Keratinocyte (primary cell): ENCODE measurements at regions not wholly inside any gene's neighbourhood (a gene's known extent, or its start where the extent isn't known, plus 50 kb on each side); places are given as distances from the start of the nearest gene placed in this dataset.

ENCODE experiments used
- DNase-seq: peaks from one replicate; pipeline ENCODE4 v3.0.0-alpha.2; 2011; ENCODE audit warnings: low read depth, missing footprints, low spot score
- FAIRE-seq: peaks from 2 replicates; lab custom pipeline; 2011; peaks lifted over from hg19 to GRCh38; lab: Jason Lieb, UNC
- H2AFZ ChIP-seq: 2 replicates; pipeline ENCODE4 v1.6.0; 2012; ENCODE audit warnings: low read length, control low read depth, inconsistent platforms; ENCODE audit not compliant: control insufficient read depth
- H3K27ac ChIP-seq: 2 replicates; pipeline ENCODE4 v1.5.1; 2011; ENCODE audit warnings: low read length; ENCODE audit not compliant: control insufficient read depth, insufficient read depth
- H3K27me3 ChIP-seq: 3 replicates; pipeline ENCODE4 v1.6.0; 2011; ENCODE audit warnings: low read length; ENCODE audit not compliant: control insufficient read depth, insufficient read depth; ENCODE audit errors: extremely low read depth
- H3K36me3 ChIP-seq, 2 experiments: 2 replicates in 1 of 2; 3 replicates in 1 of 2; pipeline ENCODE4 v1.5.1; 2011; ENCODE audit warnings: low read length in 2 of 2, mild to moderate bottlenecking in 1 of 2; ENCODE audit not compliant: control insufficient read depth in 2 of 2, insufficient read depth in 2 of 2; ENCODE audit errors: extremely low read depth in 1 of 2
- H3K4me1 ChIP-seq: 3 replicates; pipeline ENCODE4 v1.5.1; 2011; ENCODE audit warnings: low read length; ENCODE audit not compliant: control insufficient read depth, insufficient read depth; ENCODE audit errors: extremely low read depth
- H3K4me2 ChIP-seq: 3 replicates; pipeline ENCODE4 v1.6.0; 2011; ENCODE audit warnings: low read depth, low read length; ENCODE audit not compliant: control insufficient read depth, insufficient read depth; ENCODE audit errors: extremely low read depth
- H3K4me3 ChIP-seq, 3 experiments: fragments of 200-600 bp in 1 of 3; sonication (generic) in 1 of 3; 2 replicates in 2 of 3; 3 replicates in 1 of 3; pipeline ENCODE4 v1.5.1; 2011 to 2016; ENCODE audit warnings: low read length in 3 of 3, mild to moderate bottlenecking in 3 of 3, control low read depth in 2 of 3, inconsistent platforms in 1 of 3, low read depth in 1 of 3, mixed read lengths in 1 of 3, mixed run types in 1 of 3, moderate library complexity in 1 of 3; ENCODE audit not compliant: control insufficient read depth in 2 of 3, insufficient read depth in 2 of 3; ENCODE audit errors: extremely low read depth in 1 of 3
- H3K79me2 ChIP-seq: 2 replicates; pipeline ENCODE4 v1.6.0; 2012; ENCODE audit warnings: low read length; ENCODE audit not compliant: control insufficient read depth, insufficient read depth
- H3K9ac ChIP-seq: 3 replicates; pipeline ENCODE4 v1.6.0; 2011; ENCODE audit warnings: low read length; ENCODE audit not compliant: control insufficient read depth, insufficient read depth; ENCODE audit errors: extremely low read depth
- H3K9me1 ChIP-seq: 3 replicates; pipeline ENCODE4 v1.6.0; 2011; ENCODE audit warnings: low read length; ENCODE audit not compliant: control insufficient read depth, insufficient read depth; ENCODE audit errors: extremely low read depth
- H3K9me3 ChIP-seq: 2 replicates; pipeline ENCODE4 v1.5.1; 2012; ENCODE audit warnings: low read depth, low read length; ENCODE audit not compliant: control insufficient read depth
- H4K20me1 ChIP-seq: 3 replicates; pipeline ENCODE4 v1.6.0; 2011; ENCODE audit warnings: low read length; ENCODE audit not compliant: control insufficient read depth, insufficient read depth; ENCODE audit errors: extremely low read depth
- CTCF ChIP-seq, 3 experiments: IDR thresholded peaks in 1 of 3; conservative IDR thresholded peaks in 1 of 3; optimal IDR thresholded peaks in 1 of 3; 2 replicates in 2 of 3; 3 replicates in 1 of 3; pipeline versions ENCODE3 to v1.5.1; 2011; ENCODE audit warnings: low read length in 3 of 3, mild to moderate bottlenecking in 3 of 3, moderate library complexity in 2 of 3, control low read depth in 1 of 3, inconsistent platforms in 1 of 3; ENCODE audit not compliant: insufficient read depth in 2 of 3; ENCODE audit errors: extremely low read depth in 1 of 3
- EZH2 ChIP-seq: IDR thresholded peaks from one replicate; pipeline ENCODE4 v1.6.1; 2012; ENCODE audit warnings: inconsistent platforms, mild to moderate bottlenecking, low read length, moderate library complexity
- dilution Hi-C: fragments of 300-500 bp; cut with MboI; formaldehyde crosslinking; loops from one replicate; pipeline ENCODE4 v1.7.0; 2020; ENCODE audit warnings: low sequenced_read_pairs; ENCODE audit not compliant: extremely low pct_ligation_motif_present

DNA sequence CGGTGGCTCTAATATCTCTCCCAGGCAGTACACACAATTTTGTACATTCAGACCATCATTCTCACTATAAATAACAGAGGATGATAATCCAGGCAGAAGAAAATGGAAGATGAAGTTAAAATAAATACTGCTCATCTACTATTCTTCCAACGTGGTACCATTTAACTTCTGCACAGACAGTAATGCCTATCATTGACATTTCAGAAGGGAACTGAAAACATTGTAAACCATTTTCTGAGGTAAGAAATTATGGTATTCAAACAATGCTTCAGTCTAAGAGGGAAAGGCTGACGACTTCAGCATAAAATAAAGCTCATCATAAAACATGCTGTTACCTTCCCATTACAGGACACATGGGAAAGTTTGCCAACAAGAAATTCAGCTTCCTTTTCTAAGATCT lies 814.4 kb downstream of the NR4A2 start:
- Histone ChIP-seq H3K36me3 (no peaks in the 10 kb centered on the region), H3K79me2 (no peaks in the 10 kb centered on the region), H3K27ac (no peak overlapping the region), H2AFZ (no peak overlapping the region), H3K9me3 (no peaks in the 10 kb centered on the region), H4K20me1 (no peaks in the 10 kb centered on the region), H3K4me1 (no peaks in the 10 kb centered on the region), H3K4me3 (no peak overlapping the region), H3K9ac (no peak overlapping the region), H3K4me2 (no peak overlapping the region), H3K27me3 (no peaks in the 10 kb centered on the region), H3K9me1 (no peaks in the 10 kb centered on the region)
- FAIRE-seq, result no peak
- dilution Hi-C loops, result no loop called here
- TF ChIP-seq CTCF (optimal IDR thresholded peaks at IDR 0.05 in 1 of 3, IDR thresholded peaks at IDR 0.05 in 1 of 3, conservative IDR thresholded peaks at IDR 0.05 in 1 of 3; ENCODE audit: extremely low read depth in 1 of 3, insufficient read depth in 2 of 3, low read length in 3 of 3) (no peak), EZH2 (no peak)
- DNase-seq, result no peak

GRCh38 chr2:155517362-155517761 lies 815.2 kb downstream of the NR4A2 start:
- no peaks in the 10 kb centered on the region for H3K27me3 ChIP-seq
- no peak overlapping the region for H3K9ac ChIP-seq
- dilution Hi-C loops, result no loop called here
- H2AFZ ChIP-seq, result no peak overlapping the region
- FAIRE-seq (no peak), DNase-seq (no peak)
- H3K36me3 ChIP-seq, result no peaks in the 10 kb centered on the region
- no peak overlapping the region for H3K4me3 ChIP-seq
- no peaks in the 10 kb centered on the region for H3K9me1 ChIP-seq
- no peak overlapping the region for H3K4me2 ChIP-seq
- H4K20me1 ChIP-seq, result no peaks in the 10 kb centered on the region
- TF ChIP-seq CTCF (optimal IDR thresholded peaks at IDR 0.05 in 1 of 3, IDR thresholded peaks at IDR 0.05 in 1 of 3, conservative IDR thresholded peaks at IDR 0.05 in 1 of 3; ENCODE audit: extremely low read depth in 1 of 3, insufficient read depth in 2 of 3, low read length in 3 of 3) (no peak), EZH2 (no peak)
- H3K27ac ChIP-seq, result no peak overlapping the region
- no peaks in the 10 kb centered on the region for H3K79me2 ChIP-seq
- H3K9me3 ChIP-seq, result no peaks in the 10 kb centered on the region
- H3K4me1 ChIP-seq, result no peaks in the 10 kb centered on the region
